Peyer's patch (tissue), 4 donors: ENCODE measurements at regions not wholly inside any gene's neighbourhood (a gene's known extent, or its start where the extent isn't known, plus 50 kb on each side); places are given as distances from the start of the nearest gene placed in this dataset.

ENCODE experiments used
- CTCF ChIP-seq, 6 experiments: fragments of 450-650 bp in 4 of 6; fragments of 200-600 bp in 2 of 6; sonication (generic) in 1 of 6; IDR thresholded peaks; one replicate each; pipeline ENCODE4 v1.5.1; 2017 to 2019; ENCODE audit warnings: antibody characterized with exemption in 6 of 6, mild to moderate bottlenecking in 3 of 6, moderate library complexity in 1 of 6
- POLR2A ChIP-seq, 2 donors: fragments of 450-650 bp; IDR thresholded peaks; one replicate each; pipeline ENCODE4 v1.5.1; 2017; ENCODE audit warnings: antibody characterized with exemption in 2 of 2, mild to moderate bottlenecking in 2 of 2, moderate library complexity in 2 of 2

- TF ChIP-seq POLR2A (IDR thresholded peaks at IDR 0.05) (no peak), CTCF (IDR thresholded peaks at IDR 0.05) (no peak)
Measured at GRCh38 chr6:85128781-85129180, 321.1 kb upstream of the NT5E start.
